ENCODE measurements at regions not wholly inside any gene's neighbourhood (a gene's known extent, or its start where the extent isn't known, plus 50 kb on each side); places are given as distances from the start of the nearest gene placed in this dataset.

DNA sequence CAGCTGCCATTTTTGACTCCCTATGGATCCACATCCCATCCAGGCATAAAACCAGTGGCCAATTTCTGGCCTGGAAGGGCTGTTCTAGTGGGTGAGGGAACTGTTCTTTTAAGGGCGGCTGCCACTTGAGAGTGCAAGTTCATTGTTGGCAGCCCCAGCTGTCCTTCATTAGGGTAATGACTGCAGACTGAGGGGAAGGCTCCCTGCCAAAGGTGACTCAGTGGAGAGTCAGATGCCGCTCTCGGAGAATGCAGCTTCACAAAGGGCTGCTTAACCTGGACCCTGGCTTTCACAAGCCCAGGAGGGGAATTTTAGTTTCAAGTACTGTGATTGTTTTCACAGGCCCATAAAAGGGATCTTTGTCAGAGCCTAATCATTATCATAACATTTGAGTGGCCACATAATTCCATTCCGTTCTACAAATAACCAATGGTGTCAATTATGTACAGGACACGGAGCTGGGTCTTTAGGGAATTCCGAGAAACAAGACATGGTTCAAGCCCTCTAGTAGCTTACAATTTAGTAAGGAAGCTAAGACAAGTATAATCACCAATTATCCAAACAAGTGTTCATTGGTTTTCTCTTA is 235.7 kb downstream of the CDCA7 start:
- TF ChIP-seq ZNF274 (IDR thresholded peaks at IDR 0.05; ENCODE audit: low read depth, low read length) (no peak), YY1 (IDR thresholded peaks at IDR 0.05; ENCODE audit: insufficient read depth, insufficient read length) (no peak), SUZ12 (IDR thresholded peaks at IDR 0.05; ENCODE audit: extremely low read depth, insufficient read depth, insufficient read length) (no peak)
